ENCODE measurements at regions not wholly inside any gene's neighbourhood (a gene's known extent, or its start where the extent isn't known, plus 50 kb on each side); places are given as distances from the start of the nearest gene placed in this dataset.
A peak's percentile ranks its signal among the peaks of the same experiment; 100 is the strongest.

DNA sequence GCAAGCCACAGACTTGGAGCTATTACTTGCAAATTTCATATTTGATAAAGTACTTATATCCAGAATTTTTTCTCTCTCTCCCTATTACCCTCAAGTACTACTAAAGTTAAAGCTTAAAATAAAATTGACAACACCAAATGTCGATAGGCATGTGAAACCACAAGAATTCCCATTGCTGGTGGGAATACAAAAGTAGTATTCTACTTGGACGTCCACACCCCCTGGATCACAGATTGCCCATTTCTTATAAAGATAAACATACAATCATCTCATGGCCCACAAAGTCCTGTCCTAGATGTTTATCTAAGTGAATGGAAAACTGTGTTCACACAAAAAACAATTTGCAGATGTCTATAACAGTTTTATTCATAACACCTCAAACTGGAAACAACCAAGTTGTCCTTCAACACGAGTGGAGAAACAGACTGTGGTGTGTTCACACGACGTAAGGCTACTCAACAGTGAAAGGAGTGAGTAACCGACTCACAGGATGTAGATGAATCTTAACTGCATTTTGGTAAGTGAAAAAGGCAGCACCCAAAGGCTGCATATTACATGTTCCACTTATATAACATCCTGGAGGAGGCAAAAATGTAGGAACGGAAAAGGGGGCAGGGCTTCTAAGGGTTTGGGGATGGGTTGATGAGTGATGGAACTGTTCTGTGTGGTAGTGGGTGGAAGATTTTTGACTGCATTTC is 297.4 kb downstream of the THBS2 start:
- Histone ChIP-seq H3K4me1 (ENCODE audit: insufficient read depth, poor library complexity, severe bottlenecking) (no peaks in the 10 kb centered on the region), H3K4me3 (ENCODE audit: severe bottlenecking) (no peak overlapping the region), H3K9me3 (ENCODE audit: severe bottlenecking) (no peaks in the 10 kb centered on the region), H3K27me3 (ENCODE audit: insufficient read depth, poor library complexity, severe bottlenecking) (no peaks in the 10 kb centered on the region), H3K27ac (ENCODE audit: poor library complexity, severe bottlenecking) (no peak overlapping the region), H3K36me3 (ENCODE audit: low read depth) (no peaks in the 10 kb centered on the region)
- peak; percentile 38 for ATAC-seq (ENCODE audit: low read depth)
- TF ChIP-seq, protein P1, sequence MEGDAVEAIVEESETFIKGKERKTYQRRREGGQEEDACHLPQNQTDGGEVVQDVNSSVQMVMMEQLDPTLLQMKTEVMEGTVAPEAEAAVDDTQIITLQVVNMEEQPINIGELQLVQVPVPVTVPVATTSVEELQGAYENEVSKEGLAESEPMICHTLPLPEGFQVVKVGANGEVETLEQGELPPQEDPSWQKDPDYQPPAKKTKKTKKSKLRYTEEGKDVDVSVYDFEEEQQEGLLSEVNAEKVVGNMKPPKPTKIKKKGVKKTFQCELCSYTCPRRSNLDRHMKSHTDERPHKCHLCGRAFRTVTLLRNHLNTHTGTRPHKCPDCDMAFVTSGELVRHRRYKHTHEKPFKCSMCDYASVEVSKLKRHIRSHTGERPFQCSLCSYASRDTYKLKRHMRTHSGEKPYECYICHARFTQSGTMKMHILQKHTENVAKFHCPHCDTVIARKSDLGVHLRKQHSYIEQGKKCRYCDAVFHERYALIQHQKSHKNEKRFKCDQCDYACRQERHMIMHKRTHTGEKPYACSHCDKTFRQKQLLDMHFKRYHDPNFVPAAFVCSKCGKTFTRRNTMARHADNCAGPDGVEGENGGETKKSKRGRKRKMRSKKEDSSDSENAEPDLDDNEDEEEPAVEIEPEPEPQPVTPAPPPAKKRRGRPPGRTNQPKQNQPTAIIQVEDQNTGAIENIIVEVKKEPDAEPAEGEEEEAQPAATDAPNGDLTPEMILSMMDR (IDR thresholded peaks at IDR 0.05; ENCODE audit: poor library complexity, severe bottlenecking), result no peak
- no peak for DNase-seq (ENCODE audit: low spot score)

DNA sequence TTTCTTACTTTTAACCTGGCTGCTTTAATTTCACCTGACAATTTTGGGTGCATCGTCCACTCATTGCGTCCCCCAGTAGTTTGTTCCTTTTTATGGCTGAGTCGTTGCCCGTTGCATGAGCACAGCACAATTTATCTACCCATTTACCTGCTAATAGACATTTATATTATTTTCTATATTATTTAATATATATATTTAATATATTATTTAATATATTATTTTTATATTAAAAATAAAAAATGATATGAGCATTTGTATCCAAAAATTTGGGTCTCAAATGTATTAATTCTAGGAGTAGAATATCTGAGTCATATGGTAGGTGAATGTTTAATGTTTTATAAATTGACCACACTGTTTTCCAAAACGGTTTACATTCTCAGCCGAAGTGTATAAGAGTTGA is 300.2 kb downstream of the THBS2 start:
- no peaks in the 10 kb centered on the region for H3K27me3 ChIP-seq (ENCODE audit: insufficient read depth, poor library complexity, severe bottlenecking)
- ATAC-seq (ENCODE audit: low read depth) (no peak), DNase-seq (ENCODE audit: low spot score) (no peak)
- TF ChIP-seq, protein P1 (IDR thresholded peaks at IDR 0.05; ENCODE audit: poor library complexity, severe bottlenecking), result no peak
- no peak overlapping the region for H3K27ac ChIP-seq (ENCODE audit: poor library complexity, severe bottlenecking)
- no peaks in the 10 kb centered on the region for H3K9me3 ChIP-seq (ENCODE audit: severe bottlenecking)
- H3K4me1 ChIP-seq (ENCODE audit: insufficient read depth, poor library complexity, severe bottlenecking), result no peaks in the 10 kb centered on the region
- no peak overlapping the region for H3K4me3 ChIP-seq (ENCODE audit: severe bottlenecking)
- no peaks in the 10 kb centered on the region for H3K36me3 ChIP-seq (ENCODE audit: low read depth)

DNA sequence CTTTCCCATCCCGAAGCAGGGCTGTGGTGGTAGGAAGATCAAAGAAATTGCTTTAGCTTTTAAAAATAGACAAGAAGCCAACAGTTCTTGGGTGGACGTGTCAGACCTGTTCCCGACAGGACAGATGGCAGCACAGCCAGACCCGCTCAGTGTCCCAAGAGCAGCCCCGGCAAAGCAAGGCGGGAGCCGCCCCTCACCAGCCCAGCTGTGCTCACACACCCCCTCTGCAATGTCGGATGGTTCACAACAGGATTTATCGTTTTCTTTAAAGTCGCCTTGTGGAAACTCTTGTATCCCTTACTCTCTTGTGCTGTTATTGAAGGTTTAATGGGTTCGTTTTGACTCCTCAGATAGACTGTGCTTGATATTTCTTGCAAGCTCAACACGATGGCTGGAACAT is 302.4 kb downstream of the THBS2 start:
- ATAC-seq (ENCODE audit: low read depth), result no peak
- H3K4me1 ChIP-seq (ENCODE audit: insufficient read depth, poor library complexity, severe bottlenecking), result no peaks in the 10 kb centered on the region
- H3K36me3 ChIP-seq (ENCODE audit: low read depth), result no peaks in the 10 kb centered on the region
- no peak overlapping the region for H3K27ac ChIP-seq (ENCODE audit: poor library complexity, severe bottlenecking)
- H3K9me3 ChIP-seq (ENCODE audit: severe bottlenecking), result no peaks in the 10 kb centered on the region
- DNase-seq (ENCODE audit: low spot score), result no peak
- no peak overlapping the region for H3K4me3 ChIP-seq (ENCODE audit: severe bottlenecking)
- no peaks in the 10 kb centered on the region for H3K27me3 ChIP-seq (ENCODE audit: insufficient read depth, poor library complexity, severe bottlenecking)
- TF ChIP-seq, protein P1 (IDR thresholded peaks at IDR 0.05; ENCODE audit: poor library complexity, severe bottlenecking), result no peak

DNA sequence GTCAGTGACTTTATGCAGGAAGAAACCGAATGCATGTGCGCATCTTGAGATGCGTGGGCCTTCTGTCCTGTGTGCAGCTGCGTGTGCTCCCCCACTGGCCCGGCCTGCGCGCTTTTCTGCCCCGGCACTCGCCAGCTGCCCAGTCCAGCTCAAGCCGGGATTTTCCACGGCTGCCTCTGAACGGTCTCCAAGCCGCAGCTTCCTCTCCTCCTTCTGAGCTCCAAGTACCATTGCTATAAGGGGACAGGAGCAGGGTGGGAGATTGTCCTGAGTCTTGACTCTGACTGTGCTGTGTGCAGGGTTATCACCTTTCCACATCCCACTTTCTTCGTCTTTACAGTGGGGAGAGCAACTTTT is 302.8 kb downstream of the THBS2 start:
- no peaks in the 10 kb centered on the region for H3K9me3 ChIP-seq (ENCODE audit: severe bottlenecking)
- TF ChIP-seq, protein P1 (IDR thresholded peaks at IDR 0.05; ENCODE audit: poor library complexity, severe bottlenecking), result no peak
- no peak for ATAC-seq (ENCODE audit: low read depth)
- no peak overlapping the region for H3K4me3 ChIP-seq (ENCODE audit: severe bottlenecking)
- no peaks in the 10 kb centered on the region for H3K4me1 ChIP-seq (ENCODE audit: insufficient read depth, poor library complexity, severe bottlenecking)
- no peak for DNase-seq (ENCODE audit: low spot score)
- H3K36me3 ChIP-seq (ENCODE audit: low read depth), result no peaks in the 10 kb centered on the region
- H3K27ac ChIP-seq (ENCODE audit: poor library complexity, severe bottlenecking), result no peak overlapping the region
- H3K27me3 ChIP-seq (ENCODE audit: insufficient read depth, poor library complexity, severe bottlenecking), result no peaks in the 10 kb centered on the region

All from RWPE2 (cell line).